HL-60 (cell line): ENCODE measurements at regions not wholly inside any gene's neighbourhood (a gene's known extent, or its start where the extent isn't known, plus 50 kb on each side); places are given as distances from the start of the nearest gene placed in this dataset.
A peak's percentile ranks its signal among the peaks of the same experiment; 100 is the strongest.

Source experiments
- DNase-seq, 2 experiments: peaks; one replicate each; pipeline ENCODE4 v3.0.0-alpha.2; 2010 to 2020; ENCODE audit warnings: low read depth in 1 of 2, low spot score in 1 of 2
- H3K27ac ChIP-seq: fragments of 250-450 bp; sonication (Bioruptor Pico); replicated peaks from 2 replicates; pipeline ENCODE4 v1.5.1; 2020; ENCODE audit warnings: mild to moderate bottlenecking, moderate library complexity
- H3K27me3 ChIP-seq: fragments of 250-450 bp; sonication (Bioruptor Pico); 2 replicates; pipeline ENCODE4 v1.5.1; 2021; ENCODE audit warnings: mild to moderate bottlenecking, moderate library complexity; ENCODE audit not compliant: insufficient read depth, poor library complexity, severe bottlenecking
- H3K4me3 ChIP-seq: replicated peaks from 2 replicates; pipeline ENCODE4 v1.5.1; 2011; ENCODE audit warnings: mild to moderate bottlenecking, control low read depth, low read length; ENCODE audit not compliant: insufficient read depth
- CTCF ChIP-seq: IDR thresholded peaks from one replicate; pipeline ENCODE4 v1.5.1; 2011; ENCODE audit warnings: low read length, control low read depth, inconsistent platforms; ENCODE audit not compliant: insufficient read depth
- GABPA ChIP-seq: IDR thresholded peaks from 2 replicates; pipeline ENCODE4 v1.6.1; 2012; ENCODE audit warnings: low read depth
- POLR2AphosphoS5 ChIP-seq: IDR thresholded peaks from 2 replicates; pipeline ENCODE4 v1.6.1; 2012; ENCODE audit warnings: low read depth
- REST ChIP-seq: IDR thresholded peaks from 2 replicates; pipeline ENCODE4 v1.6.1; 2012; ENCODE audit warnings: low read depth; ENCODE audit not compliant: insufficient replicate concordance
- SPI1 ChIP-seq: IDR thresholded peaks from 2 replicates; pipeline ENCODE4 v1.6.1; 2012; ENCODE audit warnings: low read depth, mild to moderate bottlenecking, borderline replicate concordance

- no peak overlapping the region for H3K4me3 ChIP-seq
- H3K27me3 ChIP-seq: no peaks in the 10 kb centered on the region
- DNase-seq: peak in 1 of 2 experiments; percentile 36
- TF ChIP-seq REST (no peak), GABPA (no peak), SPI1 (peak; percentile 25; the same call in 1 of the 2 replicates)
- no peak overlapping the region; the same call in 1 of the 2 replicates for H3K27ac ChIP-seq
Observed at GRCh38 chr20:6855796-6856195, 88.3 kb downstream of the BMP2 start.

- TF ChIP-seq POLR2AphosphoS5 (no peak), SPI1 (no peak), CTCF (no peak), REST (no peak), GABPA (no peak)
- no peaks in the 10 kb centered on the region for H3K27me3 ChIP-seq
- H3K27ac ChIP-seq: no peak overlapping the region
- no peak for DNase-seq
- H3K4me3 ChIP-seq: no peak overlapping the region
Observed at GRCh38 chr20:6857927-6858326, 90.4 kb downstream of the BMP2 start.

- H3K27ac ChIP-seq: no peak overlapping the region
- H3K4me3 ChIP-seq: no peak overlapping the region
- TF ChIP-seq SPI1 (no peak), GABPA (no peak), REST (no peak), CTCF (no peak), POLR2AphosphoS5 (no peak)
- DNase-seq: no peak
- peaks cover 5% of the 10 kb centered on the region for H3K27me3 ChIP-seq
Observed at GRCh38 chr20:6863355-6863754, 95.9 kb downstream of the BMP2 start.

GRCh38 chr20:6863798-6864201 is 96.3 kb downstream of the BMP2 start:
- no peak overlapping the region for H3K27ac ChIP-seq
- TF ChIP-seq SPI1 (no peak), REST (no peak), POLR2AphosphoS5 (no peak), GABPA (no peak), CTCF (no peak)
- no peak for DNase-seq
- H3K27me3 ChIP-seq: peaks cover 5% of the 10 kb centered on the region
- H3K4me3 ChIP-seq: no peak overlapping the region
